HepG2 (cell line): ENCODE measurements at regions not wholly inside any gene's neighbourhood (a gene's known extent, or its start where the extent isn't known, plus 50 kb on each side); places are given as distances from the start of the nearest gene placed in this dataset.

Experiments used
- ATAC-seq: fragments of 200-7000 bp; cut with Tn5 transposase; 3 replicates; pipeline ENCODE4 v1.9.1; 2020; ENCODE audit warnings: mild to moderate bottlenecking, moderate library complexity
- BruUV-seq: library from RNA; stranded (reverse); fragments of 400-500 nt; replicated peaks from 2 replicates; lab custom pipeline; 2021; lab: Mats Ljungman, UMichigan
- CTCF ChIA-PET: fragments of 300-600 bp; formaldehyde crosslinking; extraction: SDS; loops from one replicate; lab custom pipeline; 2021; ENCODE audit warnings: low total read pairs, inconsistent platforms, low intra/inter-chr PET ratio; lab: Yijun Ruan, JAX
- POLR2A ChIA-PET: fragments of 350-600 bp; sonication (Branson Sonifier 250); formaldehyde crosslinking; loops from one replicate; lab custom pipeline; 2020; ENCODE audit warnings: antibody characterized with exemption, inconsistent platforms; lab: Yijun Ruan, JAX
- DNase-seq: peaks from one replicate; pipeline ENCODE4 v3.0.0-alpha.2; 2015; ENCODE audit warnings: low spot score
- FAIRE-seq: peaks from 3 replicates; lab custom pipeline; 2011; peaks lifted over from hg19 to GRCh38; lab: Jason Lieb, UNC
- H2AFZ ChIP-seq: one replicate; pipeline ENCODE4 v1.6.1; 2011; ENCODE audit warnings: low read length, inconsistent platforms
- H3K27ac ChIP-seq: fragments of 300-600 bp; 3 replicates; pipeline ENCODE4 v1.8.0; 2011; ENCODE audit warnings: mixed run types, mild to moderate bottlenecking, mixed read lengths, low read length, inconsistent platforms; ENCODE audit not compliant: insufficient read depth; ENCODE audit errors: extremely low read length
- H3K27me3 ChIP-seq, 2 experiments: fragments of 200-600 bp in 1 of 2; 2 replicates in 1 of 2; 3 replicates in 1 of 2; pipeline versions ENCODE4 v1.6.0 to v1.8.0; 2011; ENCODE audit warnings: low read length in 2 of 2, mild to moderate bottlenecking in 2 of 2, moderate library complexity in 2 of 2, inconsistent platforms in 1 of 2; ENCODE audit not compliant: insufficient read depth in 2 of 2, control insufficient read depth in 1 of 2
- H3K36me3 ChIP-seq, 2 experiments: fragments of 200-600 bp in 1 of 2; replicated peaks in 1 of 2; 2 replicates in 1 of 2; 3 replicates in 1 of 2; pipeline versions ENCODE4 v1.5.1 to v1.8.0; 2011; ENCODE audit warnings: low read length in 2 of 2, inconsistent platforms in 1 of 2; ENCODE audit not compliant: insufficient read depth in 2 of 2, control insufficient read depth in 1 of 2
- H3K4me1 ChIP-seq: 2 replicates; pipeline ENCODE4 v1.5.1; 2012; ENCODE audit warnings: low read length, inconsistent platforms; ENCODE audit not compliant: insufficient read depth
- H3K4me2 ChIP-seq: 2 replicates; pipeline ENCODE4 v1.6.0; 2011; ENCODE audit warnings: low read depth, low read length, inconsistent platforms
- H3K4me3 ChIP-seq, 3 experiments: fragments of 200-600 bp in 1 of 3; sonication (generic), shearing (Covaris generic) in 1 of 3; replicated peaks in 1 of 3; 2 replicates each; pipeline ENCODE4 v1.5.1; 2011 to 2016; ENCODE audit warnings: low read length in 3 of 3, inconsistent platforms in 2 of 3, low read depth in 2 of 3, mild to moderate bottlenecking in 2 of 3, control low read depth in 1 of 3, mixed read lengths in 1 of 3; ENCODE audit not compliant: insufficient read depth in 1 of 3
- H3K79me2 ChIP-seq: one replicate; pipeline ENCODE4 v1.6.1; 2011; ENCODE audit warnings: low read length, inconsistent platforms; ENCODE audit not compliant: insufficient read depth
- H3K9ac ChIP-seq: 2 replicates; pipeline ENCODE4 v1.6.0; 2011; ENCODE audit warnings: mild to moderate bottlenecking, low read depth, low read length, inconsistent platforms; ENCODE audit not compliant: insufficient read depth
- H3K9me3 ChIP-seq: 2 replicates; pipeline ENCODE4 v1.5.1; 2012; ENCODE audit warnings: mild to moderate bottlenecking, low read length
- H4K20me1 ChIP-seq: 2 replicates; pipeline ENCODE4 v1.6.0; 2011; ENCODE audit warnings: inconsistent platforms, mild to moderate bottlenecking, low read length, moderate library complexity; ENCODE audit not compliant: insufficient read depth
- ATAD3A ChIP-seq: sonication (generic); formaldehyde crosslinking; IDR thresholded peaks from 2 replicates; pipeline ENCODE4 v1.4.0; 2020; ENCODE audit warnings: missing genetic modification reagents
- BCL3 ChIP-seq: sonication (generic); formaldehyde crosslinking; IDR thresholded peaks from 2 replicates; pipeline ENCODE4 v1.5.1; 2020; ENCODE audit warnings: mild to moderate bottlenecking, missing genetic modification reagents, moderate library complexity
- KLF6 ChIP-seq: IDR thresholded peaks from 2 replicates; pipeline ENCODE4 v1.8.0; 2016; ENCODE audit warnings: missing biosample characterization, missing genetic modification reagents
- PBX3 ChIP-seq: sonication (generic); formaldehyde crosslinking; IDR thresholded peaks from 2 replicates; pipeline ENCODE4 v1.8.1; 2023; ENCODE audit warnings: missing genetic modification reagents, inconsistent platforms, borderline replicate concordance
- PRMT3 ChIP-seq: sonication (generic); formaldehyde crosslinking; IDR thresholded peaks from 2 replicates; pipeline ENCODE4 v1.8.1; 2022; ENCODE audit warnings: low read depth, mild to moderate bottlenecking, moderate library complexity, missing genetic modification reagents, borderline replicate concordance
- RFXANK ChIP-seq: IDR thresholded peaks from 2 replicates; pipeline ENCODE4 v1.6.1; 2016
- SAP130 ChIP-seq: IDR thresholded peaks from 2 replicates; pipeline ENCODE4 v1.6.1; 2016; ENCODE audit warnings: low read depth
- TP53 ChIP-seq: sonication (generic); formaldehyde crosslinking; conservative IDR thresholded peaks from 2 replicates; pipeline ENCODE4 v1.4.0; 2020; ENCODE audit warnings: missing genetic modification reagents
- ZBTB38 ChIP-seq: sonication (generic); formaldehyde crosslinking; IDR thresholded peaks from 2 replicates; pipeline ENCODE4 v1.5.1; 2020; ENCODE audit warnings: mild to moderate bottlenecking, missing genetic modification reagents
- ZNF331 ChIP-seq: sonication (generic); formaldehyde crosslinking; IDR thresholded peaks from 2 replicates; pipeline ENCODE4 v1.4.0; 2020; ENCODE audit warnings: missing genetic modification reagents
- ZNF451 ChIP-seq: sonication (generic); formaldehyde crosslinking; IDR thresholded peaks from 2 replicates; pipeline ENCODE4 v1.5.0; 2020; ENCODE audit warnings: mild to moderate bottlenecking, missing genetic modification reagents
- ZNF616 ChIP-seq: sonication (generic); formaldehyde crosslinking; IDR thresholded peaks from 2 replicates; pipeline ENCODE4 v1.5.0; 2020; ENCODE audit warnings: low read depth, mild to moderate bottlenecking, missing genetic modification reagents
- ZNF652 ChIP-seq: IDR thresholded peaks from 2 replicates; pipeline ENCODE4 v1.6.1; 2016; ENCODE audit warnings: low read depth, borderline replicate concordance
- ZNF709 ChIP-seq: sonication (generic); formaldehyde crosslinking; IDR thresholded peaks from 2 replicates; pipeline ENCODE4 v1.5.0; 2020; ENCODE audit warnings: mild to moderate bottlenecking, missing genetic modification reagents
- ZNF775 ChIP-seq: sonication (generic); formaldehyde crosslinking; IDR thresholded peaks from 2 replicates; pipeline ENCODE4 v1.4.0; 2020; ENCODE audit warnings: missing genetic modification reagents, mild to moderate bottlenecking, moderate library complexity, borderline replicate concordance
- ZSCAN20 ChIP-seq: sonication (generic); formaldehyde crosslinking; IDR thresholded peaks from 2 replicates; pipeline ENCODE4 v1.4.0; 2020; ENCODE audit warnings: missing genetic modification reagents, mild to moderate bottlenecking, borderline replicate concordance
- WGBS: methylation state at CpG from one replicate; pipeline ENCODE4 v1.1.6; 2017; ENCODE audit warnings: low lambda C conversion rate; 5-methylcytosine and 5-hydroxymethylcytosine counted together
- in situ Hi-C: cut with HindIII; loops from 2 replicates; pipeline ENCODE4 v1.10.0; 2017; ENCODE audit warnings: low pct_unique_long_range_greater_than_20kb; ENCODE audit not compliant: extremely low pct_ligation_motif_present
- intact Hi-C: fragments of 100-400 bp; cut with micrococcal nuclease; formaldehyde crosslinking; loops from one replicate; pipeline ENCODE4 v1.10.0; 2022; ENCODE audit not compliant: unreplicated experiment
- TF ChIP-seq, protein P1 (sequence below): sonication (generic); formaldehyde crosslinking; IDR thresholded peaks from 2 replicates; pipeline ENCODE4 v1.8.0; 2022; ENCODE audit warnings: missing genetic modification reagents, mild to moderate bottlenecking, borderline replicate concordance
- TF ChIP-seq, protein P2 (sequence below): sonication (generic); formaldehyde crosslinking; IDR thresholded peaks from 2 replicates; pipeline ENCODE4 v1.8.0; 2022; ENCODE audit warnings: mild to moderate bottlenecking, missing genetic modification reagents, moderate library complexity
- TF ChIP-seq, protein P3 (sequence below): sonication (generic); formaldehyde crosslinking; IDR thresholded peaks from 2 replicates; pipeline ENCODE4 v1.8.1; 2023; ENCODE audit warnings: mild to moderate bottlenecking, missing genetic modification reagents

- Histone ChIP-seq H3K79me2 (no peaks in the 10 kb centered on the region), H3K9ac (no peak overlapping the region), H4K20me1 (no peaks in the 10 kb centered on the region), H2AFZ (no peak overlapping the region), H3K4me1 (no peaks in the 10 kb centered on the region), H3K36me3 (no peaks in the 10 kb centered on the region), H3K4me2 (no peak overlapping the region), H3K4me3 (no peak overlapping the region), H3K9me3 (peaks cover 56% of the 10 kb centered on the region), H3K27ac (no peak overlapping the region), H3K27me3 (no peaks in the 10 kb centered on the region)
- ChIA-PET CTCF (no interaction called here), POLR2A (no interaction called here)
- BruUV-seq: no TSS peak
- WGBS: 21% methylated on average over 3 of the region's 3 CpGs
- ATAC-seq: no peak
- DNase-seq: no peak
- FAIRE-seq: no peak
- in situ Hi-C loops: no loop called here
- intact Hi-C loops: no loop called here
- TF ChIP-seq RFXANK (no peak), ZNF331 (CRISPR knock-in tag) (no peak), PBX3 (CRISPR knock-in tag) (no peak), ZNF775 (no peak), PRMT3 (CRISPR knock-in tag) (no peak), ZNF652 (CRISPR knock-in tag) (no peak), ZNF616 (CRISPR knock-in tag) (no peak), TP53 (no peak), BCL3 (CRISPR knock-in tag) (no peak), ZSCAN20 (CRISPR knock-in tag) (no peak), ZNF709 (no peak), ZBTB38 (CRISPR knock-in tag) (no peak), ZNF451 (CRISPR knock-in tag) (no peak), SAP130 (CRISPR knock-in tag) (no peak), ATAD3A (CRISPR knock-in tag) (no peak), KLF6 (CRISPR knock-in tag) (no peak)
- TF ChIP-seq, protein P1, sequence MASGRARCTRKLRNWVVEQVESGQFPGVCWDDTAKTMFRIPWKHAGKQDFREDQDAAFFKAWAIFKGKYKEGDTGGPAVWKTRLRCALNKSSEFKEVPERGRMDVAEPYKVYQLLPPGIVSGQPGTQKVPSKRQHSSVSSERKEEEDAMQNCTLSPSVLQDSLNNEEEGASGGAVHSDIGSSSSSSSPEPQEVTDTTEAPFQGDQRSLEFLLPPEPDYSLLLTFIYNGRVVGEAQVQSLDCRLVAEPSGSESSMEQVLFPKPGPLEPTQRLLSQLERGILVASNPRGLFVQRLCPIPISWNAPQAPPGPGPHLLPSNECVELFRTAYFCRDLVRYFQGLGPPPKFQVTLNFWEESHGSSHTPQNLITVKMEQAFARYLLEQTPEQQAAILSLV (CRISPR knock-in tag): no peak
- TF ChIP-seq, protein P2, sequence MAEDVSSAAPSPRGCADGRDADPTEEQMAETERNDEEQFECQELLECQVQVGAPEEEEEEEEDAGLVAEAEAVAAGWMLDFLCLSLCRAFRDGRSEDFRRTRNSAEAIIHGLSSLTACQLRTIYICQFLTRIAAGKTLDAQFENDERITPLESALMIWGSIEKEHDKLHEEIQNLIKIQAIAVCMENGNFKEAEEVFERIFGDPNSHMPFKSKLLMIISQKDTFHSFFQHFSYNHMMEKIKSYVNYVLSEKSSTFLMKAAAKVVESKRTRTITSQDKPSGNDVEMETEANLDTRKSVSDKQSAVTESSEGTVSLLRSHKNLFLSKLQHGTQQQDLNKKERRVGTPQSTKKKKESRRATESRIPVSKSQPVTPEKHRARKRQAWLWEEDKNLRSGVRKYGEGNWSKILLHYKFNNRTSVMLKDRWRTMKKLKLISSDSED (CRISPR knock-in tag): no peak
- TF ChIP-seq, protein P3, sequence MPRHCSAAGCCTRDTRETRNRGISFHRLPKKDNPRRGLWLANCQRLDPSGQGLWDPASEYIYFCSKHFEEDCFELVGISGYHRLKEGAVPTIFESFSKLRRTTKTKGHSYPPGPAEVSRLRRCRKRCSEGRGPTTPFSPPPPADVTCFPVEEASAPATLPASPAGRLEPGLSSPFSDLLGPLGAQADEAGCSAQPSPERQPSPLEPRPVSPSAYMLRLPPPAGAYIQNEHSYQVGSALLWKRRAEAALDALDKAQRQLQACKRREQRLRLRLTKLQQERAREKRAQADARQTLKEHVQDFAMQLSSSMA (CRISPR knock-in tag): no peak
Observed at GRCh38 chr12:72792889-72793288, 520.7 kb downstream of the TRHDE start.
